Liver (tissue), 3 donors: ENCODE measurements at regions not wholly inside any gene's neighbourhood (a gene's known extent, or its start where the extent isn't known, plus 50 kb on each side); places are given as distances from the start of the nearest gene placed in this dataset.

Experiments
- CTCF ChIP-seq: fragments of 150-350 bp; IDR thresholded peaks from 2 replicates; pipeline ENCODE4 v1.5.1; 2017; ENCODE audit warnings: improper control_type of control experiment, low read depth, low read length; ENCODE audit not compliant: missing input control
- EGR1 ChIP-seq, 2 donors: IDR thresholded peaks; 2 replicates each; pipeline ENCODE4 v1.6.1; 2016 to 2018; ENCODE audit warnings: antibody characterized with exemption in 2 of 2, low read depth in 2 of 2
- REST ChIP-seq: IDR thresholded peaks from 2 replicates; pipeline ENCODE4 v1.6.1; 2016; ENCODE audit warnings: antibody characterized with exemption, mild to moderate bottlenecking
- SP1 ChIP-seq: IDR thresholded peaks from 2 replicates; pipeline ENCODE4 v1.6.1; 2018; ENCODE audit warnings: antibody characterized with exemption, mild to moderate bottlenecking
- donor health status: healthy.
- donor health status: healthy.

GRCh38 chr11:91756829-91757480 lies 467.7 kb upstream of the FAT3 start:
- TF ChIP-seq SP1: no peak
- no peak for TF ChIP-seq CTCF
- TF ChIP-seq REST: no peak
- no peak for TF ChIP-seq EGR1 (IDR thresholded peaks at IDR 0.05; ENCODE audit: low read depth in 2 of 2)
